HEK293 (cell line): ENCODE measurements at regions not wholly inside any gene's neighbourhood (a gene's known extent, or its start where the extent isn't known, plus 50 kb on each side); places are given as distances from the start of the nearest gene placed in this dataset.

Experiments used
- CTCF ChIA-PET: fragments of 350-600 bp; formaldehyde crosslinking; extraction: SDS; loops from one replicate; lab custom pipeline; 2021; ENCODE audit warnings: antibody characterized with exemption; lab: Yijun Ruan, JAX
- POLR2A ChIA-PET: fragments of 300-600 bp; formaldehyde crosslinking; extraction: SDS; loops from one replicate; lab custom pipeline; 2020; ENCODE audit warnings: antibody characterized with exemption, inconsistent platforms; lab: Yijun Ruan, JAX
- H3K27ac ChIP-seq: fragments of 200-500 bp; sonication (Bioruptor generic); 2 replicates; pipeline ENCODE4 v1.5.1; 2014; ENCODE audit warnings: low read depth, low read length, control low read depth, inconsistent platforms; ENCODE audit errors: extremely low read depth
- H3K36me3 ChIP-seq, 2 experiments: fragments of 200-500 bp in 1 of 2; sonication (Bioruptor generic) in 1 of 2; 1 replicate in 1 of 2; 2 replicates in 1 of 2; pipeline ENCODE4 v1.5.1; 2014 to 2017; ENCODE audit warnings: inconsistent platforms in 2 of 2, low read length in 2 of 2; ENCODE audit not compliant: control insufficient read depth in 2 of 2, insufficient read depth in 1 of 2
- H3K4me1 ChIP-seq: fragments of 200-500 bp; sonication (Bioruptor generic); 2 replicates; pipeline ENCODE4 v1.5.1; 2014; ENCODE audit warnings: mild to moderate bottlenecking, low read length, inconsistent platforms; ENCODE audit not compliant: control insufficient read depth, insufficient read depth
- H3K4me3 ChIP-seq: 2 replicates; pipeline ENCODE4 v1.5.1; 2011; ENCODE audit warnings: low read depth, mild to moderate bottlenecking, control low read depth, low read length, moderate library complexity
- H3K9me3 ChIP-seq: fragments of 200-500 bp; sonication (Bioruptor generic); 2 replicates; pipeline ENCODE4 v1.5.1; 2014; ENCODE audit warnings: low read depth, low read length, inconsistent platforms; ENCODE audit not compliant: control insufficient read depth, insufficient read depth
- FEZF1 ChIP-seq: fragments of 450-650 bp; formaldehyde crosslinking; IDR thresholded peaks from 2 replicates; pipeline ENCODE4 v1.5.1; 2016; ENCODE audit warnings: missing biosample characterization, missing genetic modification characterization
- OVOL3 ChIP-seq: fragments of 450-650 bp; formaldehyde crosslinking; IDR thresholded peaks from 2 replicates; pipeline ENCODE4 v1.5.1; 2016; ENCODE audit warnings: missing biosample characterization, missing genetic modification characterization
- ZNF133 ChIP-seq: fragments of 450-650 bp; formaldehyde crosslinking; IDR thresholded peaks from 2 replicates; pipeline ENCODE4 v1.5.1; 2016; ENCODE audit warnings: missing biosample characterization, missing genetic modification characterization
- ZNF24 ChIP-seq: fragments of 450-650 bp; formaldehyde crosslinking; IDR thresholded peaks from 2 replicates; pipeline ENCODE4 v1.5.1; 2016; ENCODE audit warnings: missing biosample characterization, missing genetic modification characterization
- ZNF366 ChIP-seq: fragments of 450-650 bp; formaldehyde crosslinking; conservative IDR thresholded peaks from 2 replicates; pipeline ENCODE4 v1.5.1; 2016; ENCODE audit warnings: missing biosample characterization, missing genetic modification characterization
- ZNF701 ChIP-seq: fragments of 450-650 bp; formaldehyde crosslinking; IDR thresholded peaks from 2 replicates; pipeline ENCODE4 v1.5.1; 2016; ENCODE audit warnings: missing biosample characterization, missing genetic modification characterization
- ZNF843 ChIP-seq: fragments of 450-650 bp; formaldehyde crosslinking; IDR thresholded peaks from 2 replicates; pipeline ENCODE4 v1.5.1; 2016; ENCODE audit warnings: missing biosample characterization, missing genetic modification characterization
- ZXDB ChIP-seq: fragments of 450-650 bp; formaldehyde crosslinking; IDR thresholded peaks from 2 replicates; pipeline ENCODE4 v1.5.1; 2016; ENCODE audit warnings: missing biosample characterization, missing genetic modification characterization
- TF ChIP-seq, protein P1 (sequence below): fragments of 450-650 bp; formaldehyde crosslinking; IDR thresholded peaks from 2 replicates; pipeline ENCODE4 v1.5.1; 2017; ENCODE audit warnings: missing biosample characterization, missing genetic modification characterization
- TF ChIP-seq, protein P2 (sequence below): fragments of 450-650 bp; formaldehyde crosslinking; conservative IDR thresholded peaks from 2 replicates; pipeline ENCODE4 v1.5.1; 2016; ENCODE audit warnings: low read depth, missing biosample characterization, missing genetic modification characterization
- TF ChIP-seq, protein P3 (sequence below): fragments of 450-650 bp; formaldehyde crosslinking; IDR thresholded peaks from 2 replicates; pipeline ENCODE4 v1.5.1; 2017; ENCODE audit warnings: missing biosample characterization, mild to moderate bottlenecking, missing genetic modification characterization, moderate library complexity
- TF ChIP-seq, protein P4 (sequence below): fragments of 450-650 bp; formaldehyde crosslinking; IDR thresholded peaks from 2 replicates; pipeline ENCODE4 v1.5.1; 2016; ENCODE audit warnings: missing biosample characterization, missing genetic modification characterization
- TF ChIP-seq, protein P5 (sequence below): fragments of 450-650 bp; formaldehyde crosslinking; IDR thresholded peaks from 2 replicates; pipeline ENCODE4 v1.5.1; 2016; ENCODE audit warnings: missing biosample characterization, missing genetic modification characterization

DNA sequence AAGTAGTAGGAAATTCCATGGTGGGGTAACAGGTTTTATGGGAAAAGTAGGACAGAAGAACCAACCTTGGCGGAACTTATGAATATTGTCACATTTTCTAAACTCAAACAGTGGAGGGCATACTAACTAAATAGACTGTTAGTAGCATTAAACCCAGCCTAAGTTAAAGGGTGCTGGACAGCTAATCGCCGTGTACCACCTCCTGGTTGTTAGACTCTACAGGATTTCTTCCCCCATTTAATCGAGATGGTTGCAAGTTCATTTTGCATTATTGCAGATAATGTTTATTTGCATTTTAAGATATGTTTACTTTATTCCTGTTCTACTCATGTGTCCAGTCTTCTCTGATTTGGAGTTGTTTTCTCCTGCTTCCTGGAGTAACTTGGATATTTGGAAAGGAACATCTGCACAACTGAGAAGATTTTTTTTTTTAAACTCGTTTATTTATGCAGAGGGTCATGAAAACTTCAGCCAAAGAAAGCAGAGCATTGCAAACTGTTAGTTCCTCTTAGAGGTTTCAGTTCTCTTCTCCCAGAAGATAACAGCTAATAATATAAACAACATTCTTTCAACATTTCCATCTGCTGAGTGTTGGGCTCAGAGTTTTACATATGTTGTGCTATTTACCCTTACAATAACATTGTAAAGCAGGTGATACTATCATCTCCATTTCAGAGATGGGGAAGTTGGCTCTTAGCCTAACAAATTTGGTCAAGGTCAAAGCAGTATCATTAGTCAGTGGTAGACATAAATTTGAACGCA, 51.5 kb upstream of the TBC1D9 start:
- ChIA-PET POLR2A (interaction anchor here (1.4 kb wide), 1 partner anchor 51 kb away, joined by 5 read pairs; the partner anchor contains the start of gene TBC1D9), CTCF (interaction anchor here (0.6 to 1.6 kb wide), 3 partner anchors 51 to 1689 kb away, joined by 3 read pairs; no protein-coding TSS in a partner anchor)
- no peak overlapping the region for H3K27ac ChIP-seq

More for the DNA sequence above, 51.5 kb upstream of the TBC1D9 start:
- Histone ChIP-seq H3K4me1 (peaks cover 4% of the 10 kb centered on the region), H3K4me3 (no peak overlapping the region), H3K36me3 (no peaks in the 10 kb centered on the region), H3K9me3 (no peaks in the 10 kb centered on the region)
- TF ChIP-seq ZNF366 (tag by site-specific recombination) (0 out of 2 replicates have a peak, but pooled peaks have one; percentile 21), FEZF1 (tag by site-specific recombination) (peak; percentile 51), ZNF133 (tag by site-specific recombination) (peak; percentile 76; the same call in 1 of the 2 replicates), ZNF843 (tag by site-specific recombination) (peak; percentile 73), ZXDB (peak; percentile 71), OVOL3 (tag by site-specific recombination) (0 out of 2 replicates have a peak, but pooled peaks have one; percentile 58), ZNF701 (tag by site-specific recombination) (no peak), ZNF24 (tag by site-specific recombination) (no peak)
- TF ChIP-seq, protein P1, sequence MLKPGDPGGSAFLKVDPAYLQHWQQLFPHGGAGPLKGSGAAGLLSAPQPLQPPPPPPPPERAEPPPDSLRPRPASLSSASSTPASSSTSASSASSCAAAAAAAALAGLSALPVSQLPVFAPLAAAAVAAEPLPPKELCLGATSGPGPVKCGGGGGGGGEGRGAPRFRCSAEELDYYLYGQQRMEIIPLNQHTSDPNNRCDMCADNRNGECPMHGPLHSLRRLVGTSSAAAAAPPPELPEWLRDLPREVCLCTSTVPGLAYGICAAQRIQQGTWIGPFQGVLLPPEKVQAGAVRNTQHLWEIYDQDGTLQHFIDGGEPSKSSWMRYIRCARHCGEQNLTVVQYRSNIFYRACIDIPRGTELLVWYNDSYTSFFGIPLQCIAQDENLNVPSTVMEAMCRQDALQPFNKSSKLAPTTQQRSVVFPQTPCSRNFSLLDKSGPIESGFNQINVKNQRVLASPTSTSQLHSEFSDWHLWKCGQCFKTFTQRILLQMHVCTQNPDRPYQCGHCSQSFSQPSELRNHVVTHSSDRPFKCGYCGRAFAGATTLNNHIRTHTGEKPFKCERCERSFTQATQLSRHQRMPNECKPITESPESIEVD = peak; percentile 63
- TF ChIP-seq, protein P2, sequence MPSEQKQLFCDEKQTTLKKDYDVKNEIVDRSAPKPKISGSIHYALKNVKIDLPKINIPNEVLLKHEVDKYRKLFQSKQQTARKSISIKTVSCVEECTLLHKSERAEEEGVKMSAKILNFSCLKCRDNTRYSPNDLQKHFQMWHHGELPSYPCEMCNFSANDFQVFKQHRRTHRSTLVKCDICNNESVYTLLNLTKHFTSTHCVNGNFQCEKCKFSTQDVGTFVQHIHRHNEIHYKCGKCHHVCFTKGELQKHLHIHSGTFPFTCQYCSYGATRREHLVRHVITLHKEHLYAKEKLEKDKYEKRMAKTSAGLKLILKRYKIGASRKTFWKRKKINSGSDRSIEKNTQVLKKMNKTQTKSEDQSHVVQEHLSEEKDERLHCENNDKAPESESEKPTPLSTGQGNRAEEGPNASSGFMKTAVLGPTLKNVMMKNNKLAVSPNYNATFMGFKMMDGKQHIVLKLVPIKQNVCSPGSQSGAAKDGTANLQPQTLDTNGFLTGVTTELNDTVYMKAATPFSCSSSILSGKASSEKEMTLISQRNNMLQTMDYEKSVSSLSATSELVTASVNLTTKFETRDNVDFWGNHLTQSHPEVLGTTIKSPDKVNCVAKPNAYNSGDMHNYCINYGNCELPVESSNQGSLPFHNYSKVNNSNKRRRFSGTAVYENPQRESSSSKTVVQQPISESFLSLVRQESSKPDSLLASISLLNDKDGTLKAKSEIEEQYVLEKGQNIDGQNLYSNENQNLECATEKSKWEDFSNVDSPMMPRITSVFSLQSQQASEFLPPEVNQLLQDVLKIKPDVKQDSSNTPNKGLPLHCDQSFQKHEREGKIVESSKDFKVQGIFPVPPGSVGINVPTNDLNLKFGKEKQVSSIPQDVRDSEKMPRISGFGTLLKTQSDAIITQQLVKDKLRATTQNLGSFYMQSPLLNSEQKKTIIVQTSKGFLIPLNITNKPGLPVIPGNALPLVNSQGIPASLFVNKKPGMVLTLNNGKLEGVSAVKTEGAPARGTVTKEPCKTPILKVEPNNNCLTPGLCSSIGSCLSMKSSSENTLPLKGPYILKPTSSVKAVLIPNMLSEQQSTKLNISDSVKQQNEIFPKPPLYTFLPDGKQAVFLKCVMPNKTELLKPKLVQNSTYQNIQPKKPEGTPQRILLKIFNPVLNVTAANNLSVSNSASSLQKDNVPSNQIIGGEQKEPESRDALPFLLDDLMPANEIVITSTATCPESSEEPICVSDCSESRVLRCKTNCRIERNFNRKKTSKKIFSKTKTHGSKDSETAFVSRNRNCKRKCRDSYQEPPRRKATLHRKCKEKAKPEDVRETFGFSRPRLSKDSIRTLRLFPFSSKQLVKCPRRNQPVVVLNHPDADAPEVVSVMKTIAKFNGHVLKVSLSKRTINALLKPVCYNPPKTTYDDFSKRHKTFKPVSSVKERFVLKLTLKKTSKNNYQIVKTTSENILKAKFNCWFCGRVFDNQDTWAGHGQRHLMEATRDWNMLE (tag by site-specific recombination) = no peak
- TF ChIP-seq, protein P3, sequence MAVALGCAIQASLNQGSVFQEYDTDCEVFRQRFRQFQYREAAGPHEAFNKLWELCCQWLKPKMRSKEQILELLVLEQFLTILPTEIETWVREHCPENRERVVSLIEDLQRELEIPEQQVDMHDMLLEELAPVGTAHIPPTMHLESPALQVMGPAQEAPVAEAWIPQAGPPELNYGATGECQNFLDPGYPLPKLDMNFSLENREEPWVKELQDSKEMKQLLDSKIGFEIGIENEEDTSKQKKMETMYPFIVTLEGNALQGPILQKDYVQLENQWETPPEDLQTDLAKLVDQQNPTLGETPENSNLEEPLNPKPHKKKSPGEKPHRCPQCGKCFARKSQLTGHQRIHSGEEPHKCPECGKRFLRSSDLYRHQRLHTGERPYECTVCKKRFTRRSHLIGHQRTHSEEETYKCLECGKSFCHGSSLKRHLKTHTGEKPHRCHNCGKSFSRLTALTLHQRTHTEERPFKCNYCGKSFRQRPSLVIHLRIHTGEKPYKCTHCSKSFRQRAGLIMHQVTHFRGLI (tag by site-specific recombination) = peak; percentile 48; the same call in 1 of the 2 replicates
- TF ChIP-seq, protein P4, sequence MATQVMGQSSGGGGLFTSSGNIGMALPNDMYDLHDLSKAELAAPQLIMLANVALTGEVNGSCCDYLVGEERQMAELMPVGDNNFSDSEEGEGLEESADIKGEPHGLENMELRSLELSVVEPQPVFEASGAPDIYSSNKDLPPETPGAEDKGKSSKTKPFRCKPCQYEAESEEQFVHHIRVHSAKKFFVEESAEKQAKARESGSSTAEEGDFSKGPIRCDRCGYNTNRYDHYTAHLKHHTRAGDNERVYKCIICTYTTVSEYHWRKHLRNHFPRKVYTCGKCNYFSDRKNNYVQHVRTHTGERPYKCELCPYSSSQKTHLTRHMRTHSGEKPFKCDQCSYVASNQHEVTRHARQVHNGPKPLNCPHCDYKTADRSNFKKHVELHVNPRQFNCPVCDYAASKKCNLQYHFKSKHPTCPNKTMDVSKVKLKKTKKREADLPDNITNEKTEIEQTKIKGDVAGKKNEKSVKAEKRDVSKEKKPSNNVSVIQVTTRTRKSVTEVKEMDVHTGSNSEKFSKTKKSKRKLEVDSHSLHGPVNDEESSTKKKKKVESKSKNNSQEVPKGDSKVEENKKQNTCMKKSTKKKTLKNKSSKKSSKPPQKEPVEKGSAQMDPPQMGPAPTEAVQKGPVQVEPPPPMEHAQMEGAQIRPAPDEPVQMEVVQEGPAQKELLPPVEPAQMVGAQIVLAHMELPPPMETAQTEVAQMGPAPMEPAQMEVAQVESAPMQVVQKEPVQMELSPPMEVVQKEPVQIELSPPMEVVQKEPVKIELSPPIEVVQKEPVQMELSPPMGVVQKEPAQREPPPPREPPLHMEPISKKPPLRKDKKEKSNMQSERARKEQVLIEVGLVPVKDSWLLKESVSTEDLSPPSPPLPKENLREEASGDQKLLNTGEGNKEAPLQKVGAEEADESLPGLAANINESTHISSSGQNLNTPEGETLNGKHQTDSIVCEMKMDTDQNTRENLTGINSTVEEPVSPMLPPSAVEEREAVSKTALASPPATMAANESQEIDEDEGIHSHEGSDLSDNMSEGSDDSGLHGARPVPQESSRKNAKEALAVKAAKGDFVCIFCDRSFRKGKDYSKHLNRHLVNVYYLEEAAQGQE (tag by site-specific recombination) = peak; percentile 71
- TF ChIP-seq, protein P5, sequence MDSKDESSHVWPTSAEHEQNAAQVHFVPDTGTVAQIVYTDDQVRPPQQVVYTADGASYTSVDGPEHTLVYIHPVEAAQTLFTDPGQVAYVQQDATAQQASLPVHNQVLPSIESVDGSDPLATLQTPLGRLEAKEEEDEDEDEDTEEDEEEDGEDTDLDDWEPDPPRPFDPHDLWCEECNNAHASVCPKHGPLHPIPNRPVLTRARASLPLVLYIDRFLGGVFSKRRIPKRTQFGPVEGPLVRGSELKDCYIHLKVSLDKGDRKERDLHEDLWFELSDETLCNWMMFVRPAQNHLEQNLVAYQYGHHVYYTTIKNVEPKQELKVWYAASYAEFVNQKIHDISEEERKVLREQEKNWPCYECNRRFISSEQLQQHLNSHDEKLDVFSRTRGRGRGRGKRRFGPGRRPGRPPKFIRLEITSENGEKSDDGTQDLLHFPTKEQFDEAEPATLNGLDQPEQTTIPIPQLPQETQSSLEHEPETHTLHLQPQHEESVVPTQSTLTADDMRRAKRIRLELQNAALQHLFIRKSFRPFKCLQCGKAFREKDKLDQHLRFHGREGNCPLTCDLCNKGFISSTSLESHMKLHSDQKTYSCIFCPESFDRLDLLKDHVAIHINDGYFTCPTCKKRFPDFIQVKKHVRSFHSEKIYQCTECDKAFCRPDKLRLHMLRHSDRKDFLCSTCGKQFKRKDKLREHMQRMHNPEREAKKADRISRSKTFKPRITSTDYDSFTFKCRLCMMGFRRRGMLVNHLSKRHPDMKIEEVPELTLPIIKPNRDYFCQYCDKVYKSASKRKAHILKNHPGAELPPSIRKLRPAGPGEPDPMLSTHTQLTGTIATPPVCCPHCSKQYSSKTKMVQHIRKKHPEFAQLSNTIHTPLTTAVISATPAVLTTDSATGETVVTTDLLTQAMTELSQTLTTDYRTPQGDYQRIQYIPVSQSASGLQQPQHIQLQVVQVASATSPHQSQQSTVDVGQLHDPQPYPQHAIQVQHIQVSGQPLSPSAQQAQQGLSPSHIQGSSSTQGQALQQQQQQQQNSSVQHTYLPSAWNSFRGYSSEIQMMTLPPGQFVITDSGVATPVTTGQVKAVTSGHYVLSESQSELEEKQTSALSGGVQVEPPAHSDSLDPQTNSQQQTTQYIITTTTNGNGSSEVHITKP (tag by site-specific recombination) = 0 out of 2 replicates have a peak, but pooled peaks have one; percentile 38
